ENCODE measurements at regions not wholly inside any gene's neighbourhood (a gene's known extent, or its start where the extent isn't known, plus 50 kb on each side); places are given as distances from the start of the nearest gene placed in this dataset.

DNA sequence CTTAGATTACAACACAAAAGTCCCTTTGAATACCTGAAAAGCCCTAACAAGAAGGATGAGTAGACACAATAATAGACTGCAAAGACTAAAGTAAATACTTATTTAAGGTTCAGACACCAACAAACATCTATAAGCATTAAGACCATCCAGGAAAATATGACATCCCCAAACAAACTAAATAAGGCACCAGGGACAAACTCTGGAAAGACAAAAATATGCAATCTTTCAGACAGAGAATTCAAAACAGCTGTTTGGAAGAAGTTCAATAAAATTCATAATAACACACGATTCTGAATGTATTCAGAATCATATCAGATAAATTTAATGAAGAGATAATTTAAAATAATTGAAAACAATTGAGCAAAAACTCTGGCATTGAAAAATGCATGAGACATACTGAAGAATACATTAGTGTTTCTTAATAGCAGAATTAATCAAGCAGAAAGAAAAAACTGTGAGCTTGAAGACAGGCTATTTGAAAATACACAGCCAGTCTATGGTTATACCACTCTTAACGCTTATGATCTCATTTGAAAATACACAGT is 1388.8 kb downstream of the DSC3 start:
- Histone ChIP-seq H3K27me3 (ENCODE audit: control insufficient read depth in 3 of 3, insufficient read depth in 3 of 3, low read length in 3 of 3) (no peaks in the 10 kb centered on the region), H3K36me3 (ENCODE audit: control insufficient read depth in 3 of 3, insufficient read depth in 2 of 3, low read depth in 1 of 3, low read length in 3 of 3) (no peaks in the 10 kb centered on the region), H3K9me3 (ENCODE audit: control insufficient read depth in 2 of 2, insufficient read depth in 1 of 2, low read depth in 1 of 2, low read length in 1 of 2) (no peaks in the 10 kb centered on the region), H3K27ac (ENCODE audit: low read depth in 1 of 3, low read length in 2 of 3) (no peak overlapping the region), H3K4me3 (ENCODE audit: low read depth in 1 of 3, low read length in 3 of 3) (no peak overlapping the region), H3K4me1 (ENCODE audit: control insufficient read depth in 3 of 3, insufficient read depth in 2 of 3, low read depth in 1 of 3, low read length in 2 of 3) (no peaks in the 10 kb centered on the region)
- DNase-seq (no peak), FAIRE-seq (no peak)
- WGBS, 3 donors, result 53 to 73% (median 71%) methylated on average over 2 of the region's 2 CpGs

DNA sequence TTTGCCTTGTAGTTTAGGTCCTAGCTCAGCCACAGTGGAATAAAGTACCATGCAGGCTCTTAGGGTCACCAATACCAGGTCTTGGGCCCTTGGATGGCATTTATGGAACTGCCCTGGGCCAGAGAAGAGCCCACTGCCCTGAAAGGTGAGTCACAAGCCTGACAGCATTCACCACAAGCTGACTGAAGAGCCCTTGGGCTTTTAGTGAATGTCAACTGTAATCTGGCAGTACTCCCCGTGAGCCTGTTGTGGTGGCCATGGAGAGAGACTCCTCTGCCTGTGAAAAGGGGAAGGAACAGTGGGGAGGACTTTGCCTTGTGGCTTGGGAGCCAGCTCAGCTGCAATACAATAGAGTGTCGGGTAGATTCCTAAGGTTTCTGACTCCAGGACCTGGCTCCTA is 1389.7 kb downstream of the DSC3 start:
- no peaks in the 10 kb centered on the region for H3K4me1 ChIP-seq (ENCODE audit: control insufficient read depth in 3 of 3, insufficient read depth in 2 of 3, low read depth in 1 of 3, low read length in 2 of 3)
- WGBS, 3 donors, result 68 to 84% (median 70%) methylated on average over 2 of the region's 2 CpGs
- H3K27me3 ChIP-seq (ENCODE audit: control insufficient read depth in 3 of 3, insufficient read depth in 3 of 3, low read length in 3 of 3), result no peaks in the 10 kb centered on the region
- no peak for FAIRE-seq
- DNase-seq, result no peak
- no peak overlapping the region for H3K4me3 ChIP-seq (ENCODE audit: low read depth in 1 of 3, low read length in 3 of 3)
- H3K36me3 ChIP-seq (ENCODE audit: control insufficient read depth in 3 of 3, insufficient read depth in 2 of 3, low read depth in 1 of 3, low read length in 3 of 3), result no peaks in the 10 kb centered on the region
- H3K27ac ChIP-seq (ENCODE audit: low read depth in 1 of 3, low read length in 2 of 3), result no peak overlapping the region
- H3K9me3 ChIP-seq (ENCODE audit: control insufficient read depth in 2 of 2, insufficient read depth in 1 of 2, low read depth in 1 of 2, low read length in 1 of 2), result no peaks in the 10 kb centered on the region

DNA sequence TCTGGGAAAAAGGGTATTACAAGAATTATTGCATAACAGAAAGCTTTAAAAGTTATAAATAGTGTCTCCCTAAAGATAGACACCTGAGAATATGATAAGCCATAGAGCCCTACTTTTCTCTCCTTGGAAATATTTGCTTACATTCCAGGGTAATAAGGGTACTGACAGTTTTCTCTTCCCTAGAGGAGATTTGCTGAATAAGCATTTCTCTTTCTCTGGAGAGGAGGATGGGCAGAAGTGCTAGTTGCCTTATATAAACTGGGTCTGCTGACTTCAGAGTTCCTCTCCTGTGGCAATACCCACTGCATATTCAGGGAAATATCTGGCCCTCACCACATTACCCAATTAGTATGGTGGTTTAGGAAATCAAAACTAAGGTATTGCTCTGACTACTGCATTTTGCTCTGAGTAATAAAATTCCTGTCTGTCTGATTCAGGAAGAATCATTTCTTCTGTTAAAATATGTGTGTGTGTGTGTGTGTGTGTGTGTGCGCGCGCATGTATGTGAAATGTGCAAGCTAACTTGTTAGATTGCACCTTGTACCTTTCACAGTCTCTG is 1391.3 kb downstream of the DSC3 start:
- no peaks in the 10 kb centered on the region for H3K27me3 ChIP-seq (ENCODE audit: control insufficient read depth in 3 of 3, insufficient read depth in 3 of 3, low read length in 3 of 3)
- H3K27ac ChIP-seq (ENCODE audit: low read depth in 1 of 3, low read length in 2 of 3), result no peak overlapping the region
- H3K4me1 ChIP-seq (ENCODE audit: control insufficient read depth in 3 of 3, insufficient read depth in 2 of 3, low read depth in 1 of 3, low read length in 2 of 3), result no peaks in the 10 kb centered on the region
- H3K36me3 ChIP-seq (ENCODE audit: control insufficient read depth in 3 of 3, insufficient read depth in 2 of 3, low read depth in 1 of 3, low read length in 3 of 3), result no peaks in the 10 kb centered on the region
- no peak overlapping the region for H3K4me3 ChIP-seq (ENCODE audit: low read depth in 1 of 3, low read length in 3 of 3)
- 66 to 93% (median 92%) methylated on average over 3 of the region's 3 CpGs for WGBS, 3 donors
- DNase-seq (no peak), FAIRE-seq (no peak)
- no peaks in the 10 kb centered on the region for H3K9me3 ChIP-seq (ENCODE audit: control insufficient read depth in 2 of 2, insufficient read depth in 1 of 2, low read depth in 1 of 2, low read length in 1 of 2)

DNA sequence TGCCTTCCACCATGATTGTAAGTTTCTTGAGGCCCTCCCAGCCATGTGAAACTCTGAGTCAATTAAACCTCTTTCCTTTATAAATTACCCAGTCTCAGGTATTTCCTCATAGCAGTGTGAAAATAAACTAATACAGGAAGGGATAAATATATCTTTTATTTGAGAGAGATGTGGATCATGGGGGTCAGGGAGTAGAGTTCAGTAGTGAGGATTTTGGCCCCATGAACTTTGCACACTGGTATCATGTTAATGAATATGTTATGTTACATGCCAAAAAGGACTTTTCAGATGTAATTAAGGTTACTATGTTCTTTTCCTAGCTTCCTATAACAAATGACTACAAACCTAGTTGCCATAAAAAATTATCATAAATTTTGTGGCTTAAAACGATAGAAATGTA is 1393.7 kb downstream of the DSC3 start:
- Histone ChIP-seq H3K9me3 (ENCODE audit: control insufficient read depth in 2 of 2, insufficient read depth in 1 of 2, low read depth in 1 of 2, low read length in 1 of 2) (no peaks in the 10 kb centered on the region), H3K4me3 (ENCODE audit: low read depth in 1 of 3, low read length in 3 of 3) (no peak overlapping the region), H3K27ac (ENCODE audit: low read depth in 1 of 3, low read length in 2 of 3) (no peak overlapping the region), H3K4me1 (ENCODE audit: control insufficient read depth in 3 of 3, insufficient read depth in 2 of 3, low read depth in 1 of 3, low read length in 2 of 3) (no peaks in the 10 kb centered on the region), H3K36me3 (ENCODE audit: control insufficient read depth in 3 of 3, insufficient read depth in 2 of 3, low read depth in 1 of 3, low read length in 3 of 3) (no peaks in the 10 kb centered on the region), H3K27me3 (ENCODE audit: control insufficient read depth in 3 of 3, insufficient read depth in 3 of 3, low read length in 3 of 3) (no peaks in the 10 kb centered on the region)
- DNase-seq, result no peak
- 11 to 71% (median 18%) methylated on average over 1 of the region's 1 CpG for WGBS, 3 donors
- FAIRE-seq, result no peak

DNA sequence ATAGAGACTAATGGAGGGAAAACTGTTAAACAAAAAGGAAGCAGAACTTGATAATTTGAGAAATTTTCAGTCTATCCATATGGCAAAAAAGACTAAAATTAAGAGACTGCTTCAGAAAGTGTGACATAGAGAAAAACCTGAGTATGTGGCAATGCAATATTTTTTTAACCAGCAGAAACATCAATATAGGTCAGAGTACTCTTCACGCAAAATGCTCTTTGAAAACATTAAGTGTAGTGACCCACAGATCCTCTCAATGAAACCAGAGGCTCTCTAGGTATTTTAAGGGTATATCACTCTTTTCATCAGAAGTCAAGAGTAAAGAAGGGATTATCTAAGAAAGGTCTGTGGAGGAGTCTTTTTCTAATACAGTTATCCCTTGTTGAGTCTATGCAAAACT is 1394.8 kb downstream of the DSC3 start:
- FAIRE-seq, result no peak
- H3K27ac ChIP-seq (ENCODE audit: low read depth in 1 of 3, low read length in 2 of 3), result no peak overlapping the region
- no peak overlapping the region for H3K4me3 ChIP-seq (ENCODE audit: low read depth in 1 of 3, low read length in 3 of 3)
- no peak for DNase-seq
- no peaks in the 10 kb centered on the region for H3K27me3 ChIP-seq (ENCODE audit: control insufficient read depth in 3 of 3, insufficient read depth in 3 of 3, low read length in 3 of 3)
- no peaks in the 10 kb centered on the region for H3K4me1 ChIP-seq (ENCODE audit: control insufficient read depth in 3 of 3, insufficient read depth in 2 of 3, low read depth in 1 of 3, low read length in 2 of 3)
- WGBS, 3 donors, result 76 to 91% (median 82%) methylated on average over 1 of the region's 1 CpG
- H3K36me3 ChIP-seq (ENCODE audit: control insufficient read depth in 3 of 3, insufficient read depth in 2 of 3, low read depth in 1 of 3, low read length in 3 of 3), result no peaks in the 10 kb centered on the region
- H3K9me3 ChIP-seq (ENCODE audit: control insufficient read depth in 2 of 2, insufficient read depth in 1 of 2, low read depth in 1 of 2, low read length in 1 of 2), result no peaks in the 10 kb centered on the region

DNA sequence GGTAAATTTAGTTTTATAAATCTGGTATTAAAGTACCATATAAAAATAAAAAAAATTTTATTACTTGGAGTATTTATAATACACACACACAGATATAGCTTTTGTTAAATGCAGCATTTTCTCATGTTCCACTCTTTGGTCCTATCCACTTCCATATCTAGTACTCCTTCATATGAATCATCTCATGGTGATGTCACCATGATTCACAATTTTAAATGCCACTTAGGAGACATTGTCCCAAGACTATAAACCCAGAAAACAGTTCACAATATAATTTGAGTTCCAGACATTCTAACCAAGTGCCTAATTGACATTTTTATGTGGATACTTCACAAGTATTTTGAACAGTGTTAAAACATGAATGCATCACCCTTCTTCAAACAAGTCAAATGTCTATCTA is 1398.3 kb downstream of the DSC3 start:
- H3K27ac ChIP-seq (ENCODE audit: low read depth in 1 of 3, low read length in 2 of 3), result no peak overlapping the region
- DNase-seq, result no peak
- no peak for FAIRE-seq
- H3K36me3 ChIP-seq (ENCODE audit: control insufficient read depth in 3 of 3, insufficient read depth in 2 of 3, low read depth in 1 of 3, low read length in 3 of 3), result no peaks in the 10 kb centered on the region
- no peak overlapping the region for H3K4me3 ChIP-seq (ENCODE audit: low read depth in 1 of 3, low read length in 3 of 3)
- H3K27me3 ChIP-seq (ENCODE audit: control insufficient read depth in 3 of 3, insufficient read depth in 3 of 3, low read length in 3 of 3), result no peaks in the 10 kb centered on the region
- no peaks in the 10 kb centered on the region for H3K4me1 ChIP-seq (ENCODE audit: control insufficient read depth in 3 of 3, insufficient read depth in 2 of 3, low read depth in 1 of 3, low read length in 2 of 3)
- no peaks in the 10 kb centered on the region for H3K9me3 ChIP-seq (ENCODE audit: control insufficient read depth in 2 of 2, insufficient read depth in 1 of 2, low read depth in 1 of 2, low read length in 1 of 2)

DNA sequence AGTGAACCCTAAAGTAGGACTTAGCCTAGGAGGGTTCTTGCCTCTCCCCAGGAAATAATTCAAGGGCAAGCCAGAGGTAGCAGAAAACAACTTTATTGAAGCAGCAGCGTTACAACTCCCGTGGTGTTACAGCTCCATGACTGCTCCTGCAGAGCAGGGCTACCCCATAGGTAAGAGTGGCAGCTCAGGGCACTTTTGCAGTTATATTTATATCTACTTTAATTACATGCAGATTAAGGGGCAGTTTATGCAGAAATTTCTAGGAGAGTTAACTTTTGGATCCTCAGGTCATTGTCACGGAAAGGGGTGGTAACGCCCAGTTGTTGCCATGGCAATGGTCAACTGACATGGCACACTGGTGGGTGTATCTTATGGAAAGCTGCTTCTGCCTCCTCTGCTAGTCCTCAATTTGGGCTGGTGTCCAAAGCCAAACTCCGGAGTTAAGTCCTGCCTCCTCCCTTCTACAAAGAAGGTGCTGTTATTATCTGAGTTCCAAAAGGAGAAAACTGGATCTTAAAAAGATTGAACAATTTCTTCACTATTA is 1413.0 kb downstream of the DSC3 start:
- H3K36me3 ChIP-seq (ENCODE audit: control insufficient read depth in 3 of 3, insufficient read depth in 2 of 3, low read depth in 1 of 3, low read length in 3 of 3), result no peaks in the 10 kb centered on the region
- H3K27me3 ChIP-seq (ENCODE audit: control insufficient read depth in 3 of 3, insufficient read depth in 3 of 3, low read length in 3 of 3), result no peaks in the 10 kb centered on the region
- no peak overlapping the region for H3K4me3 ChIP-seq (ENCODE audit: low read depth in 1 of 3, low read length in 3 of 3)
- FAIRE-seq (no peak), DNase-seq (no peak)
- no peaks in the 10 kb centered on the region for H3K4me1 ChIP-seq (ENCODE audit: control insufficient read depth in 3 of 3, insufficient read depth in 2 of 3, low read depth in 1 of 3, low read length in 2 of 3)
- no peak overlapping the region for H3K27ac ChIP-seq (ENCODE audit: low read depth in 1 of 3, low read length in 2 of 3)
- no peaks in the 10 kb centered on the region for H3K9me3 ChIP-seq (ENCODE audit: control insufficient read depth in 2 of 2, insufficient read depth in 1 of 2, low read depth in 1 of 2, low read length in 1 of 2)
- WGBS, 3 donors, result 62 to 74% (median 72%) methylated on average over 5 of the region's 5 CpGs

DNA sequence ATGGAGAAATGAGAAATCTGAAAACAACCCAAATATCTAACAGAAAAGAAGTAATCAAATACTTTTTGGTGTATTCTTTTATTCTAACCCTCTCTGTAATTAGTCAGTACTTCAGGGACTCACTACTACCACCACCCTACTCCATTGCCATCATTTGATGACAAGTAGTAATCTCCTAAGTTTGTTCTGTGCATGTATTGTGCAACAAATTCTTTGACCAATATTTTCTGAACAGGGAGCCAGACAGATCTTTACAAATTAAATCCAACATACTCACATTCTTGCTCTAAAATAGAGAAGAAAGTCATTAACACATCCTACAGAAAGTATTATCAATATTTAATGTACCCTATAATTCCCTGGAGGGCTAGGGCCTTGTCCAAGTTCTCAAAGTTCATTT is 1416.4 kb downstream of the DSC3 start:
- FAIRE-seq (no peak), DNase-seq (no peak)
- no peak overlapping the region for H3K4me3 ChIP-seq (ENCODE audit: low read depth in 1 of 3, low read length in 3 of 3)
- no peaks in the 10 kb centered on the region for H3K4me1 ChIP-seq (ENCODE audit: control insufficient read depth in 3 of 3, insufficient read depth in 2 of 3, low read depth in 1 of 3, low read length in 2 of 3)
- no peak overlapping the region for H3K27ac ChIP-seq (ENCODE audit: low read depth in 1 of 3, low read length in 2 of 3)
- no peaks in the 10 kb centered on the region for H3K9me3 ChIP-seq (ENCODE audit: control insufficient read depth in 2 of 2, insufficient read depth in 1 of 2, low read depth in 1 of 2, low read length in 1 of 2)
- no peaks in the 10 kb centered on the region for H3K36me3 ChIP-seq (ENCODE audit: control insufficient read depth in 3 of 3, insufficient read depth in 2 of 3, low read depth in 1 of 3, low read length in 3 of 3)
- no peaks in the 10 kb centered on the region for H3K27me3 ChIP-seq (ENCODE audit: control insufficient read depth in 3 of 3, insufficient read depth in 3 of 3, low read length in 3 of 3)

DNA sequence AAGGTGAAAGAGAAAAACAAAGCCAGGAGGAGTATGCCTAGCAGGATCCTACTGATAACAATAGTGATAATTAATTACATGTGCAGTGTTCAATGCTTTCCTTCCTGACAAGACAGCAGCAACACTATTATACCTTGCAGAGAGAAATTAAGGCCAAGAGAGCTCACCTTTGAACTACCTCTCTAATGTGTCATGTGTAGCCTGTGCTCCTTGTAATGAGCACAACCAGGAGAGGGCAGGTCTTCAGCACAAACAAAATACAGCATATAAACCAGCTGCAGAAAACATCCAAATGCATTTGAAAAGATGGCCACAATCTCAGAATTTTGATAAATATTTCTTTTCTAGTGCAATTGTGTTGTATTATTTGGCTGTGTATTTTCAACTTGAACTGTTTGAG is 1425.7 kb downstream of the DSC3 start:
- H3K27ac ChIP-seq (ENCODE audit: low read depth in 1 of 3, low read length in 2 of 3), result no peak overlapping the region
- no peaks in the 10 kb centered on the region for H3K27me3 ChIP-seq (ENCODE audit: control insufficient read depth in 3 of 3, insufficient read depth in 3 of 3, low read length in 3 of 3)
- FAIRE-seq (no peak), DNase-seq (no peak)
- no peak overlapping the region for H3K4me3 ChIP-seq (ENCODE audit: low read depth in 1 of 3, low read length in 3 of 3)
- H3K9me3 ChIP-seq (ENCODE audit: control insufficient read depth in 2 of 2, insufficient read depth in 1 of 2, low read depth in 1 of 2, low read length in 1 of 2), result no peaks in the 10 kb centered on the region
- H3K36me3 ChIP-seq (ENCODE audit: control insufficient read depth in 3 of 3, insufficient read depth in 2 of 3, low read depth in 1 of 3, low read length in 3 of 3), result no peaks in the 10 kb centered on the region
- no peaks in the 10 kb centered on the region for H3K4me1 ChIP-seq (ENCODE audit: control insufficient read depth in 3 of 3, insufficient read depth in 2 of 3, low read depth in 1 of 3, low read length in 2 of 3)

Data from small intestine (tissue), 7 donors.